GM23248 (cell line): ENCODE measurements at regions not wholly inside any gene's neighbourhood (a gene's known extent, or its start where the extent isn't known, plus 50 kb on each side); places are given as distances from the start of the nearest gene placed in this dataset.

Experiments
- DNase-seq: peaks from one replicate; pipeline ENCODE4 v3.0.0-alpha.2; 2015
- H2AFZ ChIP-seq: fragments of 200-600 bp; sonication (generic); 2 replicates; pipeline ENCODE4 v1.6.1; 2016; ENCODE audit warnings: antibody characterized with exemption
- H3F3A ChIP-seq: fragments of 200-600 bp; sonication (generic); 2 replicates; pipeline ENCODE4 v1.6.1; 2016; ENCODE audit warnings: mild to moderate bottlenecking, antibody characterized with exemption, mixed run types; ENCODE audit not compliant: insufficient read depth
- H3K27ac ChIP-seq: fragments of 200-600 bp; sonication (generic); 2 replicates; pipeline ENCODE4 v1.5.1; 2016; ENCODE audit warnings: mild to moderate bottlenecking
- H3K27me3 ChIP-seq: fragments of 200-600 bp; sonication (generic); replicated peaks from 2 replicates; pipeline ENCODE4 v1.6.1; 2016; ENCODE audit warnings: mild to moderate bottlenecking; ENCODE audit not compliant: insufficient read depth
- H3K36me3 ChIP-seq: fragments of 200-600 bp; sonication (generic); 2 replicates; pipeline ENCODE4 v1.6.1; 2016; ENCODE audit warnings: low read depth, mild to moderate bottlenecking
- H3K4me1 ChIP-seq: fragments of 200-600 bp; sonication (generic); 2 replicates; pipeline ENCODE4 v1.6.1; 2016; ENCODE audit warnings: mild to moderate bottlenecking; ENCODE audit not compliant: insufficient read depth
- H3K4me2 ChIP-seq: fragments of 200-600 bp; sonication (generic); one replicate; pipeline ENCODE4 v1.6.1; 2016; ENCODE audit warnings: mild to moderate bottlenecking; ENCODE audit not compliant: unreplicated experiment
- H3K4me3 ChIP-seq: fragments of 200-600 bp; sonication (generic); 2 replicates; pipeline ENCODE4 v1.5.1; 2016; ENCODE audit warnings: mild to moderate bottlenecking
- H3K79me2 ChIP-seq: fragments of 200-600 bp; sonication (generic); 2 replicates; pipeline ENCODE4 v1.6.1; 2016; ENCODE audit warnings: mild to moderate bottlenecking; ENCODE audit not compliant: insufficient read depth
- H3K9ac ChIP-seq: fragments of 200-600 bp; sonication (generic); 2 replicates; pipeline ENCODE4 v1.6.1; 2016; ENCODE audit warnings: mild to moderate bottlenecking
- H3K9me2 ChIP-seq: fragments of 200-600 bp; sonication (generic); 2 replicates; pipeline ENCODE4 v1.6.1; 2016; ENCODE audit warnings: mixed run types, mild to moderate bottlenecking, moderate library complexity; ENCODE audit not compliant: insufficient read depth
- H3K9me3 ChIP-seq: fragments of 200-600 bp; sonication (generic); one replicate; pipeline ENCODE4 v1.6.1; 2017; ENCODE audit warnings: low read depth
- H4K20me1 ChIP-seq: fragments of 200-600 bp; sonication (generic); 2 replicates; pipeline ENCODE4 v1.6.0; 2016; ENCODE audit not compliant: insufficient read depth
- EZH2 ChIP-seq: fragments of 200-600 bp; sonication (generic); IDR thresholded peaks from 2 replicates; pipeline ENCODE4 v1.6.1; 2018; ENCODE audit warnings: antibody characterized with exemption, mild to moderate bottlenecking; ENCODE audit not compliant: insufficient read depth, poor library complexity, severe bottlenecking
- EZH2phosphoT487 ChIP-seq: fragments of 200-600 bp; sonication (generic); IDR thresholded peaks from 2 replicates; pipeline ENCODE4 v1.6.1; 2018; ENCODE audit warnings: antibody characterized with exemption, moderate library complexity, mild to moderate bottlenecking, low read depth; ENCODE audit not compliant: insufficient read depth
- WGBS, 2 experiments: methylation state at CpG; one replicate each; pipeline ENCODE4 v1.1.6; 2015 to 2017; ENCODE audit warnings: low lambda C conversion rate in 2 of 2, low coverage in 1 of 2; ENCODE audit errors: missing lambda C conversion rate in 2 of 2; 5-methylcytosine and 5-hydroxymethylcytosine counted together
- in situ Hi-C: fragments of 300-500 bp; cut with MboI; formaldehyde crosslinking; loops from 2 replicates; pipeline ENCODE4 v1.15.0; 2020

DNA sequence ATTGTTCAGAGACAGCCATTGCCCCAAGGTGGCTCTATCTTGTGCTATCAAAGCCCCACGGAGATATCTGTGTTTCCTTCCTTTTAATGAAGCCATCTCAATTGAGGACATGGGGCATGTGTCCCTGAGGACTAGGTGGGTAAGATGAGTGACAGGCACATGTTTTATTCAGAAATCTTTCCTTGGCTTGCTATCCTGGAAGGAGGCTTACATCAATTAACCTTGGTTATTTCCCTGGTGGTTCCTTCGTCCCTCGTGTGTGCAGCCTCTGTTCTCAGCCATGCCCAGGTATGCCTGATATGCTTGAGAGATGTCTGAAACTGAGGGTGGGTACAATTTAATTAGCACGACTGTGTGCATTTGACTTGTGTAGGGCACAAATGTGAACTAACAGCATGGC, 102.2 kb upstream of the TUT7 start:
- no peak overlapping the region for H3K4me3 ChIP-seq
- peaks cover 17% of the 10 kb centered on the region for H3K4me1 ChIP-seq
- no peak overlapping the region for H3K4me2 ChIP-seq
- TF ChIP-seq EZH2phosphoT487 (no peak), EZH2 (no peak)
- no peaks in the 10 kb centered on the region for H3K36me3 ChIP-seq
- H3K27ac ChIP-seq = no peak overlapping the region
- H3K27me3 ChIP-seq = no peaks in the 10 kb centered on the region
- H2AFZ ChIP-seq = no peak overlapping the region
- WGBS, 2 experiments = 93 to 95% methylated on average over 4 of the region's 4 CpGs
- H4K20me1 ChIP-seq = no peaks in the 10 kb centered on the region
- DNase-seq = no peak
- no peaks in the 10 kb centered on the region for H3K9me3 ChIP-seq
- no peaks in the 10 kb centered on the region for H3K79me2 ChIP-seq
- no peaks in the 10 kb centered on the region for H3K9me2 ChIP-seq
- in situ Hi-C loops = no loop called here
- peaks cover 10% of the 10 kb centered on the region; the same call in 1 of the 2 replicates for H3F3A ChIP-seq
- no peak overlapping the region for H3K9ac ChIP-seq

DNA sequence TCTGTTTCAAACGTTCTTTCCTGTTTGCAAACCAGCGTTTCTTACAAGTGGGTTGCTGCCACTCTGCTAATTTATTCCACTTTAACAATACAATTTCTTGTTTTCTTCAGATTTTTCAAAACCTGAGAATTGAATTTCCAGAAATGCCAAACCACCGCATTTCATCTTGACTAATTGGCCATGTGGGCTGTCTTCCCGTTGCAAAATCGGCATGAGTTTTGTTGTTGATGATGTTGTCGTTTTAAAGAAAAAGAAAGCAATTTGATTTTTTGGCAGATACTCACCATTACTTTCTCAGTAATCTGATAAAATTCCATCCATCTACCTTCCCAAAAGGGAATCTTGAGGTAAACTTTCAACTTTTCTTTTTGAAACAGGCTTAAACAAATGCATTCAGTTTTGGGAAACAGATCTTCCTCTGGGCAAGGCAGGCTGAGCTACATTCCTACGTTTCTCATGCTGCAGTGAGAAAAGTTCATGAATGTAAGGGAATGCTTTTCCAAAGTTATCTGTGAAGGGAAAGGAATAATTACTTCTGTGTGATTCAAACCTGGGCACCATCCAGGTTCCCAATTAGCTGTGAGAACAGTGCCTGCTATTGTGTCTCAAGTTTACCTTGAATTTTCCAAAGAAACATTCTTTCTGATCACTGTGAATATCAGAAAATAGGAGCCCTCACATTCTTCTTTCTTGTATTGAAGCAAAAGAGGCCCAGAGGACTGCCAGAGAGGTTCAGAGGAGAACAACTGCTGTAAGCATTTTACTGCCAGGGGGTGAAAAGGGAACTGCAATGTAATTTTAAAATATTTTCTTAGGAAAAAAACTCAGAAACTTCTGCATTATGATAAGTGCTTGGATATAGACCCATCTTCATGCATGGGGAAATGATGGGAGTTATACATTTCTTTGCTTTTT, 100.7 kb upstream of the TUT7 start:
- Histone ChIP-seq H3K27ac (peak overlapping the region; percentile 42), H3K4me1 (peaks cover 15% of the 10 kb centered on the region), H3K9me3 (no peaks in the 10 kb centered on the region), H3K79me2 (no peaks in the 10 kb centered on the region), H3F3A (peaks cover 10% of the 10 kb centered on the region; the same call in 1 of the 2 replicates), H3K9me2 (no peaks in the 10 kb centered on the region), H3K4me3 (peak overlapping the region; percentile 69), H3K4me2 (peak overlapping the region; percentile 82), H2AFZ (peak overlapping the region; percentile 87), H3K27me3 (no peaks in the 10 kb centered on the region), H4K20me1 (no peaks in the 10 kb centered on the region), H3K36me3 (no peaks in the 10 kb centered on the region), H3K9ac (peak overlapping the region; percentile 59)
- in situ Hi-C loops = no loop called here
- no peak for TF ChIP-seq EZH2
- TF ChIP-seq EZH2phosphoT487 = no peak
- 2 to 3% methylated on average over 7 of the region's 7 CpGs for WGBS, 2 experiments
- peak; percentile 54 for DNase-seq

DNA sequence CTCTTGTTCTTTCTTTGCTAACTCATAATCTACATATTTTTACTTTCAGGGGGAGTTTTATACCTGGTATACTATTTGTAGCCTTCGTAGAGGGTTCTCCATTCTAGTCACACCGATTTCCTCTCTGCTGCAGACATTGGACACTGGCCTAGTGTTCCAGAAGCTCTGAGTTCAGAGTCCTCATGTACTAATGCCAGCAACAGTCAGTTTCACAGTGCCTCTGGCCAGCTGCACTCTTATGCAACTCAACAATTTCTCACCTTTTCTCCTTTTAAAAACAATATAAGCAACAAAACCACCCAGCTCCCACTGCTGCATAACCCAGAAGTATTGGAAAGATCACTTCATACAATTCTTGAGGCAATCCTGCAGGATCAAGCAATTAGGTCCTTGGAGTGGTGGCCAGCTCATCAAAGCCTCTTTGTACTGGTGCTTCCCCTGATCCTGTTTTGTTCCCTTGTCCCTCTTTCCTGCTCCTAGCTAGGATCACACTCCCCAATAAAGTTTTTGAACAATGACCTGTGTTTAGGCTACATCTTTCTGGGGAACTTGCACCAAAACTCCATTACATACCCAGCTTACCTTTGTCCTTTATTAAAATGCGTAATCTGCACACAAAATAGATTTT, 98.1 kb upstream of the TUT7 start:
- no peak for TF ChIP-seq EZH2phosphoT487
- no peak for TF ChIP-seq EZH2
- H3K9ac ChIP-seq = no peak overlapping the region
- H3K9me3 ChIP-seq = no peaks in the 10 kb centered on the region
- no peaks in the 10 kb centered on the region for H4K20me1 ChIP-seq
- no peaks in the 10 kb centered on the region for H3K27me3 ChIP-seq
- H3K4me1 ChIP-seq = peaks cover 14% of the 10 kb centered on the region
- H3K4me3 ChIP-seq = no peak overlapping the region
- DNase-seq = peak; percentile 13
- H3K36me3 ChIP-seq = no peaks in the 10 kb centered on the region
- no peaks in the 10 kb centered on the region for H3K79me2 ChIP-seq
- H3K27ac ChIP-seq = no peak overlapping the region
- in situ Hi-C loops = no loop called here
- H2AFZ ChIP-seq = no peak overlapping the region
- H3K9me2 ChIP-seq = no peaks in the 10 kb centered on the region
- 40 to 45% methylated on average over 3 of the region's 3 CpGs for WGBS, 2 experiments
- H3K4me2 ChIP-seq = no peak overlapping the region
- H3F3A ChIP-seq = peaks cover 10% of the 10 kb centered on the region; the same call in 1 of the 2 replicates

DNA sequence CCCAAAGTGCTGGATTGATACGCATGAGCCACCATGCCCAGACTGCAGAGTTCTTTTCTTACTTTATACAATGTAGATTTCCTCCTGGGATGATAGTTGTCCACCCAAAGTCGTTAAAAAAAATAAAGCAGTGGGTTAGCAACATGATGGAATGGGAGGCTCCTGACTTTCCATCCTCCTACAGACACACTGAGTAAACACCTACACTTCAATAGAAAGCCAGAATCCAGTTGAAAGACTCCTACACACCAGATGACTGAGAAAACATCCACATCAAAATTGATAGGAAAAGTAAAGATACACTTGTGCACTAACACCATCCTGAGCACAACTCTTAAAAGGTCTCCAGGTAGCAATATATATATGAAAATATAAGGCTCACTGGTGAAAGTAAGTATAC, 95.0 kb upstream of the TUT7 start:
- in situ Hi-C loops = no loop called here
- no peak overlapping the region for H3K4me2 ChIP-seq

More for the DNA sequence above, 95.0 kb upstream of the TUT7 start:
- no peak overlapping the region for H3K27ac ChIP-seq
- no peaks in the 10 kb centered on the region for H3K9me2 ChIP-seq
- H3K79me2 ChIP-seq = no peaks in the 10 kb centered on the region
- DNase-seq = no peak
- no peaks in the 10 kb centered on the region for H3K36me3 ChIP-seq
- no peak for TF ChIP-seq EZH2
- TF ChIP-seq EZH2phosphoT487 = no peak
- no peaks in the 10 kb centered on the region for H4K20me1 ChIP-seq
- peaks cover 4% of the 10 kb centered on the region; the same call in 1 of the 2 replicates for H3K4me1 ChIP-seq
- no peak overlapping the region for H3K4me3 ChIP-seq
- no peaks in the 10 kb centered on the region for H3K9me3 ChIP-seq
- 64 to 74% methylated on average over 2 of the region's 2 CpGs for WGBS, 2 experiments
- H3K9ac ChIP-seq = no peak overlapping the region
- H3F3A ChIP-seq = no peaks in the 10 kb centered on the region
- H3K27me3 ChIP-seq = no peaks in the 10 kb centered on the region
- H2AFZ ChIP-seq = no peak overlapping the region
